IMR-90 (cell line): ENCODE measurements at regions not wholly inside any gene's neighbourhood (a gene's known extent, or its start where the extent isn't known, plus 50 kb on each side); places are given as distances from the start of the nearest gene placed in this dataset.
"Not testable (repeated sequence)": the region's sequence is repeated elsewhere in the genome, so short reads cannot be mapped to it uniquely, and the experiment has no call there.

ENCODE experiments used
- BHLHE40 ChIP-seq: fragments of 150-350 bp; IDR thresholded peaks from 2 replicates; pipeline ENCODE4 v1.6.1; 2016; ENCODE audit warnings: mild to moderate bottlenecking, low read depth, low read length
- CEBPB ChIP-seq: IDR thresholded peaks from 2 replicates; pipeline ENCODE4 v1.6.1; 2012; ENCODE audit warnings: low read depth, low read length, improper control_type of control experiment
- CHD1 ChIP-seq: IDR thresholded peaks from 2 replicates; pipeline ENCODE4 v1.6.1; 2012; ENCODE audit warnings: low read depth, low read length, improper control_type of control experiment
- MAFK ChIP-seq: IDR thresholded peaks from 2 replicates; pipeline ENCODE4 v1.6.1; 2012; ENCODE audit warnings: low read depth, low read length, improper control_type of control experiment
- MAZ ChIP-seq: IDR thresholded peaks from 2 replicates; pipeline ENCODE4 v1.6.1; 2012; ENCODE audit warnings: low read depth, mild to moderate bottlenecking, low read length, improper control_type of control experiment, moderate library complexity, borderline replicate concordance
- MXI1 ChIP-seq: IDR thresholded peaks from 2 replicates; pipeline ENCODE4 v1.6.1; 2012; ENCODE audit warnings: low read depth, mild to moderate bottlenecking, low read length, moderate library complexity, borderline replicate concordance
- POLR2A ChIP-seq: IDR thresholded peaks from 2 replicates; pipeline ENCODE4 v1.6.1; 2012; ENCODE audit warnings: mild to moderate bottlenecking, low read depth, low read length
- RAD21 ChIP-seq: IDR thresholded peaks from 2 replicates; pipeline ENCODE4 v1.6.1; 2012; ENCODE audit warnings: low read length, improper control_type of control experiment
- RCOR1 ChIP-seq: IDR thresholded peaks from 2 replicates; pipeline ENCODE4 v1.6.1; 2012; ENCODE audit warnings: mild to moderate bottlenecking, low read length, improper control_type of control experiment; ENCODE audit not compliant: insufficient replicate concordance
- RFX5 ChIP-seq: IDR thresholded peaks from 2 replicates; pipeline ENCODE4 v1.8.0; 2012; ENCODE audit warnings: low read depth, mild to moderate bottlenecking, low read length, moderate library complexity
- SMC3 ChIP-seq: fragments of 150-350 bp; IDR thresholded peaks from 2 replicates; pipeline ENCODE4 v1.6.1; 2016; ENCODE audit warnings: low read depth, mild to moderate bottlenecking, antibody characterized with exemption, low read length, moderate library complexity
- TF ChIP-seq, protein P1 (sequence below): fragments of 150-350 bp; IDR thresholded peaks from 2 replicates; pipeline ENCODE4 v1.6.1; 2017; ENCODE audit warnings: mild to moderate bottlenecking, antibody characterized with exemption, low read length, low read depth
- TF ChIP-seq, protein P2 (sequence below): conservative IDR thresholded peaks from 2 replicates; pipeline ENCODE4 v1.5.1; 2012; ENCODE audit warnings: mild to moderate bottlenecking, low read depth, low read length, improper control_type of control experiment
- TF ChIP-seq, protein P3 (sequence below): fragments of 150-350 bp; IDR thresholded peaks from 2 replicates; pipeline ENCODE4 v1.6.1; 2016; ENCODE audit warnings: low read depth, mild to moderate bottlenecking, low read length, moderate library complexity, borderline replicate concordance

DNA sequence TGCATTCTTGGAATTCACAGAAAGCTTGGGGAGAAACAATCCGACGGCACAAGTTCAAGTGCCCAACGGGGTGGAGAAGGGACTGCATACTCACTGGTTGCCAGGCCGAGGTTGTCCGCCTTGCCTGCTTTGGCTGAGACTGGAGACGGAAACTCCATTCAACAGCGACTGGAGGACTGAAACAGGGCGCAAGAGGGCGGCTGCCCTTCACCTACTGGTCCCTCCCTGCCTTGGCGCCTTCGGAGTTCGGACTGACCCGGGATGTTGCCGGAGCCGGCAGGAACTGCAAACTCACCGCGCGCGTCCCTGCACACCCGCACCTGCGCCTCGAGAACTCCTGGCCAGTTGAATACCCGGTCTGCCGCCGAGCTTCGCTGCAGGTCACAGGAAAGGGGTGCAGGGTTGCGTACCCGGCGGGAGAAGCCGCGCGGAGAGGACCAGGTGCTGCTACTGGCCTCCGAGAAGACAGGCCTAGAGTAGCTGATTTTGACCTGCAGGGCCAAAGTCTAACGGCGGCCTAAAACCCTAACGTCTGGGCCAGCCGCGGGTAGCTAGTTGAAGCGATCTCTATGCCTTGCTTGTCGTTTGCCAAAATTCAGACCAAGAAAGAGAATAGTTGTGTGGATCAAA, 132.9 kb downstream of the FAM72B start:
- TF ChIP-seq, protein P1, sequence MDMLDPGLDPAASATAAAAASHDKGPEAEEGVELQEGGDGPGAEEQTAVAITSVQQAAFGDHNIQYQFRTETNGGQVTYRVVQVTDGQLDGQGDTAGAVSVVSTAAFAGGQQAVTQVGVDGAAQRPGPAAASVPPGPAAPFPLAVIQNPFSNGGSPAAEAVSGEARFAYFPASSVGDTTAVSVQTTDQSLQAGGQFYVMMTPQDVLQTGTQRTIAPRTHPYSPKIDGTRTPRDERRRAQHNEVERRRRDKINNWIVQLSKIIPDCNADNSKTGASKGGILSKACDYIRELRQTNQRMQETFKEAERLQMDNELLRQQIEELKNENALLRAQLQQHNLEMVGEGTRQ: not testable (repeated sequence)
- TF ChIP-seq, protein P2, sequence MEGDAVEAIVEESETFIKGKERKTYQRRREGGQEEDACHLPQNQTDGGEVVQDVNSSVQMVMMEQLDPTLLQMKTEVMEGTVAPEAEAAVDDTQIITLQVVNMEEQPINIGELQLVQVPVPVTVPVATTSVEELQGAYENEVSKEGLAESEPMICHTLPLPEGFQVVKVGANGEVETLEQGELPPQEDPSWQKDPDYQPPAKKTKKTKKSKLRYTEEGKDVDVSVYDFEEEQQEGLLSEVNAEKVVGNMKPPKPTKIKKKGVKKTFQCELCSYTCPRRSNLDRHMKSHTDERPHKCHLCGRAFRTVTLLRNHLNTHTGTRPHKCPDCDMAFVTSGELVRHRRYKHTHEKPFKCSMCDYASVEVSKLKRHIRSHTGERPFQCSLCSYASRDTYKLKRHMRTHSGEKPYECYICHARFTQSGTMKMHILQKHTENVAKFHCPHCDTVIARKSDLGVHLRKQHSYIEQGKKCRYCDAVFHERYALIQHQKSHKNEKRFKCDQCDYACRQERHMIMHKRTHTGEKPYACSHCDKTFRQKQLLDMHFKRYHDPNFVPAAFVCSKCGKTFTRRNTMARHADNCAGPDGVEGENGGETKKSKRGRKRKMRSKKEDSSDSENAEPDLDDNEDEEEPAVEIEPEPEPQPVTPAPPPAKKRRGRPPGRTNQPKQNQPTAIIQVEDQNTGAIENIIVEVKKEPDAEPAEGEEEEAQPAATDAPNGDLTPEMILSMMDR: not testable (repeated sequence)
- TF ChIP-seq BHLHE40, RCOR1, POLR2A, MXI1, RFX5, SMC3, CEBPB, RAD21, MAZ, MAFK, CHD1: not testable (repeated sequence)
- TF ChIP-seq, protein P3, sequence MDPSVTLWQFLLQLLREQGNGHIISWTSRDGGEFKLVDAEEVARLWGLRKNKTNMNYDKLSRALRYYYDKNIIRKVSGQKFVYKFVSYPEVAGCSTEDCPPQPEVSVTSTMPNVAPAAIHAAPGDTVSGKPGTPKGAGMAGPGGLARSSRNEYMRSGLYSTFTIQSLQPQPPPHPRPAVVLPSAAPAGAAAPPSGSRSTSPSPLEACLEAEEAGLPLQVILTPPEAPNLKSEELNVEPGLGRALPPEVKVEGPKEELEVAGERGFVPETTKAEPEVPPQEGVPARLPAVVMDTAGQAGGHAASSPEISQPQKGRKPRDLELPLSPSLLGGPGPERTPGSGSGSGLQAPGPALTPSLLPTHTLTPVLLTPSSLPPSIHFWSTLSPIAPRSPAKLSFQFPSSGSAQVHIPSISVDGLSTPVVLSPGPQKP: not testable (repeated sequence)
